SIG-M5 treated with dmso at 0.1 percent for 504 hours (cell line): ENCODE measurements at regions not wholly inside any gene's neighbourhood (a gene's known extent, or its start where the extent isn't known, plus 50 kb on each side); places are given as distances from the start of the nearest gene placed in this dataset.
"Not testable (repeated sequence)": the region's sequence is repeated elsewhere in the genome, so short reads cannot be mapped to it uniquely, and the experiment has no call there.

Experiments used
- DNase-seq: peaks from one replicate; lab custom pipeline; 2025; ENCODE audit not compliant: unreplicated experiment; lab: John Stamatoyannopoulos, UW

GRCh38 chr12:105523164-105524057, 192.9 kb downstream of the C12orf75 start:
- no peak for DNase-seq

GRCh38 chr12:105524961-105525360, 194.5 kb downstream of the C12orf75 start:
- DNase-seq, result no peak

GRCh38 chr12:105534068-105534467, 203.6 kb downstream of the C12orf75 start:
- no peak for DNase-seq

- DNase-seq, result not testable (repeated sequence)
Measured at GRCh38 chr12:105535033-105535432, 204.5 kb downstream of the C12orf75 start.

- no peak for DNase-seq
Measured at GRCh38 chr12:105538880-105539279, 208.4 kb downstream of the C12orf75 start.

GRCh38 chr12:105539735-105540134, 209.2 kb downstream of the C12orf75 start:
- DNase-seq, result no peak

GRCh38 chr12:105547786-105548185, 217.3 kb downstream of the C12orf75 start:
- DNase-seq, result no peak

GRCh38 chr12:105548626-105549025, 218.1 kb downstream of the C12orf75 start:
- DNase-seq, result no peak

- DNase-seq, result no peak
Measured at GRCh38 chr12:105552056-105552455, 221.6 kb downstream of the C12orf75 start.

- DNase-seq, result no peak
Measured at GRCh38 chr12:105554223-105554678, 223.8 kb downstream of the C12orf75 start.

GRCh38 chr12:105554856-105555255, 224.4 kb downstream of the C12orf75 start:
- no peak for DNase-seq

GRCh38 chr12:105555556-105556295, 225.2 kb downstream of the C12orf75 start:
- DNase-seq, result no peak

- no peak for DNase-seq
Measured at GRCh38 chr12:105559310-105559709, 228.8 kb downstream of the C12orf75 start.

GRCh38 chr12:105561546-105562198, 231.2 kb downstream of the C12orf75 start:
- DNase-seq, result no peak

- no peak for DNase-seq
Measured at GRCh38 chr12:105562199-105562971, 231.9 kb downstream of the C12orf75 start.

- DNase-seq, result no peak
Measured at GRCh38 chr12:105567061-105567460, 236.6 kb downstream of the C12orf75 start.

GRCh38 chr12:105569886-105570285, 239.4 kb downstream of the C12orf75 start:
- DNase-seq, result no peak

- no peak for DNase-seq
Measured at GRCh38 chr12:105570944-105571343, 240.5 kb downstream of the C12orf75 start.

- DNase-seq, result no peak
Measured at GRCh38 chr12:105573574-105573973, 243.1 kb downstream of the C12orf75 start.

- DNase-seq, result no peak
Measured at GRCh38 chr12:105574056-105574715, 243.7 kb downstream of the C12orf75 start.
